Keratinocyte (primary cell): ENCODE measurements at regions not wholly inside any gene's neighbourhood (a gene's known extent, or its start where the extent isn't known, plus 50 kb on each side); places are given as distances from the start of the nearest gene placed in this dataset.

Source experiments
- DNase-seq: peaks from one replicate; pipeline ENCODE4 v3.0.0-alpha.2; 2011; ENCODE audit warnings: low read depth, missing footprints, low spot score
- FAIRE-seq: peaks from 2 replicates; lab custom pipeline; 2011; peaks lifted over from hg19 to GRCh38; lab: Jason Lieb, UNC
- H2AFZ ChIP-seq: 2 replicates; pipeline ENCODE4 v1.6.0; 2012; ENCODE audit warnings: low read length, control low read depth, inconsistent platforms; ENCODE audit not compliant: control insufficient read depth
- H3K27ac ChIP-seq: 2 replicates; pipeline ENCODE4 v1.5.1; 2011; ENCODE audit warnings: low read length; ENCODE audit not compliant: control insufficient read depth, insufficient read depth
- H3K27me3 ChIP-seq: 3 replicates; pipeline ENCODE4 v1.6.0; 2011; ENCODE audit warnings: low read length; ENCODE audit not compliant: control insufficient read depth, insufficient read depth; ENCODE audit errors: extremely low read depth
- H3K36me3 ChIP-seq, 2 experiments: 2 replicates in 1 of 2; 3 replicates in 1 of 2; pipeline ENCODE4 v1.5.1; 2011; ENCODE audit warnings: low read length in 2 of 2, mild to moderate bottlenecking in 1 of 2; ENCODE audit not compliant: control insufficient read depth in 2 of 2, insufficient read depth in 2 of 2; ENCODE audit errors: extremely low read depth in 1 of 2
- H3K4me1 ChIP-seq: 3 replicates; pipeline ENCODE4 v1.5.1; 2011; ENCODE audit warnings: low read length; ENCODE audit not compliant: control insufficient read depth, insufficient read depth; ENCODE audit errors: extremely low read depth
- H3K4me2 ChIP-seq: 3 replicates; pipeline ENCODE4 v1.6.0; 2011; ENCODE audit warnings: low read depth, low read length; ENCODE audit not compliant: control insufficient read depth, insufficient read depth; ENCODE audit errors: extremely low read depth
- H3K4me3 ChIP-seq, 3 experiments: fragments of 200-600 bp in 1 of 3; sonication (generic) in 1 of 3; 2 replicates in 2 of 3; 3 replicates in 1 of 3; pipeline ENCODE4 v1.5.1; 2011 to 2016; ENCODE audit warnings: low read length in 3 of 3, mild to moderate bottlenecking in 3 of 3, control low read depth in 2 of 3, inconsistent platforms in 1 of 3, low read depth in 1 of 3, mixed read lengths in 1 of 3, mixed run types in 1 of 3, moderate library complexity in 1 of 3; ENCODE audit not compliant: control insufficient read depth in 2 of 3, insufficient read depth in 2 of 3; ENCODE audit errors: extremely low read depth in 1 of 3
- H3K79me2 ChIP-seq: 2 replicates; pipeline ENCODE4 v1.6.0; 2012; ENCODE audit warnings: low read length; ENCODE audit not compliant: control insufficient read depth, insufficient read depth
- H3K9ac ChIP-seq: 3 replicates; pipeline ENCODE4 v1.6.0; 2011; ENCODE audit warnings: low read length; ENCODE audit not compliant: control insufficient read depth, insufficient read depth; ENCODE audit errors: extremely low read depth
- H3K9me1 ChIP-seq: 3 replicates; pipeline ENCODE4 v1.6.0; 2011; ENCODE audit warnings: low read length; ENCODE audit not compliant: control insufficient read depth, insufficient read depth; ENCODE audit errors: extremely low read depth
- H3K9me3 ChIP-seq: 2 replicates; pipeline ENCODE4 v1.5.1; 2012; ENCODE audit warnings: low read depth, low read length; ENCODE audit not compliant: control insufficient read depth
- H4K20me1 ChIP-seq: 3 replicates; pipeline ENCODE4 v1.6.0; 2011; ENCODE audit warnings: low read length; ENCODE audit not compliant: control insufficient read depth, insufficient read depth; ENCODE audit errors: extremely low read depth
- EZH2 ChIP-seq: IDR thresholded peaks from one replicate; pipeline ENCODE4 v1.6.1; 2012; ENCODE audit warnings: inconsistent platforms, mild to moderate bottlenecking, low read length, moderate library complexity
- dilution Hi-C: fragments of 300-500 bp; cut with MboI; formaldehyde crosslinking; loops from one replicate; pipeline ENCODE4 v1.7.0; 2020; ENCODE audit warnings: low sequenced_read_pairs; ENCODE audit not compliant: extremely low pct_ligation_motif_present
- TF ChIP-seq, protein P1 (sequence below), 3 experiments: IDR thresholded peaks in 1 of 3; conservative IDR thresholded peaks in 1 of 3; optimal IDR thresholded peaks in 1 of 3; 2 replicates in 2 of 3; 3 replicates in 1 of 3; pipeline versions ENCODE3 to v1.5.1; 2011; ENCODE audit warnings: low read length in 3 of 3, mild to moderate bottlenecking in 3 of 3, moderate library complexity in 2 of 3, control low read depth in 1 of 3, inconsistent platforms in 1 of 3; ENCODE audit not compliant: insufficient read depth in 2 of 3; ENCODE audit errors: extremely low read depth in 1 of 3

DNA sequence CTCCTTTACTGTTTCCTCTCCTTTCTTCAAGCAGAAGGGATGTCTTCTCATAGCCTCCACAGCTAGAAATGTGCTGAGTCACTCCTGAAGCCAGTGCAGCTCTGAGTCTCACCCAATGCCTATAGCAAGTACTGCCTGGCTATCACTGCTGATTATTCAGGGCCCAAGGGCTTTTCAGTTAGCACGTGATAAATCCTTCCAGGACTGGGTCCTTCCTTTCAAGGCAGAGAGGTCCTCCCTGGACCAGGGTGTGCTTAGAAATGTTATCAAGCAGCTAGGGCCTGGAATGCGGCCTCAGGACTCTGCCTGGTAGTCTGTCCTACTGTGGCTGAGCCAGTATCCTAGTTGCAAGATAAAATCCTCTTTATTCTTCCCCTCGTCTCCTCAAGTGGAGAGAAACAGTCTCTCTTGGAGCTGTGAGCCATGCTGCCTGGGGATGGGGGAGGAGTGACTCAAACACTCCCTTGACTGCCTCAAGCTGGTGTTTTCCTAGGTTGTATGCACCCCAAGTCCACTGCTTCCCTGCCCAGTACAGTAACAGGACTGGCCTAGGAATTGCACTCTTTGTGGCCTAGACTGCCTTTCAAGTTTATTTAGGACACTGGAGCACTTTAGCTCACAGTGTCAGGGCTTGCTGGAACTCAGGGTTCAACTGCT is 198.7 kb upstream of the SERP2 start:
- Histone ChIP-seq H3K79me2 (no peaks in the 10 kb centered on the region), H2AFZ (peak overlapping the region; percentile 71), H3K9me1 (no peaks in the 10 kb centered on the region), H3K36me3 (no peaks in the 10 kb centered on the region), H3K9ac (peak overlapping the region; percentile 2), H3K4me2 (peak overlapping the region; percentile 20), H3K27me3 (no peaks in the 10 kb centered on the region), H4K20me1 (no peaks in the 10 kb centered on the region), H3K4me3 (no peak overlapping the region), H3K27ac (peak overlapping the region; percentile 50), H3K9me3 (no peaks in the 10 kb centered on the region), H3K4me1 (peaks cover 10% of the 10 kb centered on the region)
- TF ChIP-seq EZH2 = no peak
- TF ChIP-seq, protein P1, sequence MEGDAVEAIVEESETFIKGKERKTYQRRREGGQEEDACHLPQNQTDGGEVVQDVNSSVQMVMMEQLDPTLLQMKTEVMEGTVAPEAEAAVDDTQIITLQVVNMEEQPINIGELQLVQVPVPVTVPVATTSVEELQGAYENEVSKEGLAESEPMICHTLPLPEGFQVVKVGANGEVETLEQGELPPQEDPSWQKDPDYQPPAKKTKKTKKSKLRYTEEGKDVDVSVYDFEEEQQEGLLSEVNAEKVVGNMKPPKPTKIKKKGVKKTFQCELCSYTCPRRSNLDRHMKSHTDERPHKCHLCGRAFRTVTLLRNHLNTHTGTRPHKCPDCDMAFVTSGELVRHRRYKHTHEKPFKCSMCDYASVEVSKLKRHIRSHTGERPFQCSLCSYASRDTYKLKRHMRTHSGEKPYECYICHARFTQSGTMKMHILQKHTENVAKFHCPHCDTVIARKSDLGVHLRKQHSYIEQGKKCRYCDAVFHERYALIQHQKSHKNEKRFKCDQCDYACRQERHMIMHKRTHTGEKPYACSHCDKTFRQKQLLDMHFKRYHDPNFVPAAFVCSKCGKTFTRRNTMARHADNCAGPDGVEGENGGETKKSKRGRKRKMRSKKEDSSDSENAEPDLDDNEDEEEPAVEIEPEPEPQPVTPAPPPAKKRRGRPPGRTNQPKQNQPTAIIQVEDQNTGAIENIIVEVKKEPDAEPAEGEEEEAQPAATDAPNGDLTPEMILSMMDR (optimal IDR thresholded peaks at IDR 0.05 in 1 of 3, IDR thresholded peaks at IDR 0.05 in 1 of 3, conservative IDR thresholded peaks at IDR 0.05 in 1 of 3; ENCODE audit: extremely low read depth in 1 of 3, insufficient read depth in 2 of 3, low read length in 3 of 3) = no peak
- FAIRE-seq (peak; percentile 88), DNase-seq (no peak)
- dilution Hi-C loops = loop anchor here (10.0 kb wide), 1 partner anchor 140 kb away; no protein-coding TSS in a partner anchor

DNA sequence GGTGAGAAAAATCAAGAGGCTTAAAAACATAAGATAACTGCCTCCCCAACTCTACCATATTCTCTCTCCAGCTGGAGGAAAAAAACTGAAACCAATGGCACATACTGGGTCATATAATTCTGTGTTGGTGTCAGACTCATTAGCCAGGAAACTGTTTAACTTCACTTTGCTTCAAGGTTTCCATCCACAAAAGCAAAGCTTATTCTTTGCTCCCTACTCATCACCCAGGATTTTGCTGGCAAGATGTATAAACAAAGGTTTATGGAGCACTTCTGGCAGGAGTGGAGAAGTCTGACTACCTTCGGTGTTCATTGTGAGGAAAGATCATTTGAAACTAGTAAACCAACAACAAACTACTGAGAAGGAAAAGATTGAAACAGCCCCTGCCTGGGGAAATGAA is 197.5 kb upstream of the SERP2 start:
- no peak overlapping the region for H3K27ac ChIP-seq
- H3K36me3 ChIP-seq = no peaks in the 10 kb centered on the region
- no peaks in the 10 kb centered on the region for H3K9me3 ChIP-seq
- peaks cover 10% of the 10 kb centered on the region for H3K4me1 ChIP-seq
- no peak overlapping the region for H3K9ac ChIP-seq
- no peak overlapping the region for H2AFZ ChIP-seq
- DNase-seq = no peak
- no peaks in the 10 kb centered on the region for H4K20me1 ChIP-seq
- no peaks in the 10 kb centered on the region for H3K27me3 ChIP-seq
- H3K79me2 ChIP-seq = no peaks in the 10 kb centered on the region
- dilution Hi-C loops = loop anchor here (10.0 kb wide), 1 partner anchor 139 kb away; no protein-coding TSS in a partner anchor
- no peak for FAIRE-seq
- no peak overlapping the region for H3K4me2 ChIP-seq
- H3K9me1 ChIP-seq = no peaks in the 10 kb centered on the region
- no peak overlapping the region for H3K4me3 ChIP-seq
- TF ChIP-seq, protein P1 (optimal IDR thresholded peaks at IDR 0.05 in 1 of 3, IDR thresholded peaks at IDR 0.05 in 1 of 3, conservative IDR thresholded peaks at IDR 0.05 in 1 of 3; ENCODE audit: extremely low read depth in 1 of 3, insufficient read depth in 2 of 3, low read length in 3 of 3) = no peak
- TF ChIP-seq EZH2 = no peak
